NT2/D1 (cell line): ENCODE measurements at regions not wholly inside any gene's neighbourhood (a gene's known extent, or its start where the extent isn't known, plus 50 kb on each side); places are given as distances from the start of the nearest gene placed in this dataset.

ENCODE experiments used
- SUZ12 ChIP-seq: IDR thresholded peaks from 2 replicates; pipeline ENCODE4 v1.6.1; 2011; ENCODE audit not compliant: insufficient read length, insufficient read depth; ENCODE audit errors: extremely low read depth
- YY1 ChIP-seq: IDR thresholded peaks from 2 replicates; pipeline ENCODE4 v1.6.1; 2011; ENCODE audit not compliant: insufficient read length, insufficient read depth
- ZNF274 ChIP-seq: IDR thresholded peaks from 2 replicates; pipeline ENCODE4 v1.6.1; 2011; ENCODE audit warnings: mild to moderate bottlenecking, low read depth, low read length

- no peak for TF ChIP-seq ZNF274
- no peak for TF ChIP-seq YY1
- TF ChIP-seq SUZ12: no peak
Measured at GRCh38 chr10:131795761-131796160, 105.0 kb upstream of the PPP2R2D start.
